WTC11 (cell line): ENCODE measurements at regions not wholly inside any gene's neighbourhood (a gene's known extent, or its start where the extent isn't known, plus 50 kb on each side); places are given as distances from the start of the nearest gene placed in this dataset.

Experiments used
- AFF4 ChIP-seq: sonication (generic); formaldehyde crosslinking; IDR thresholded peaks from 2 replicates; pipeline ENCODE4 v1.8.1; 2023; ENCODE audit warnings: mild to moderate bottlenecking, missing genetic modification reagents, borderline replicate concordance
- CTCF ChIP-seq: fragments of 200-600 bp; IDR thresholded peaks from 2 replicates; pipeline ENCODE4 v1.8.0; 2022; ENCODE audit warnings: antibody characterized with exemption

GRCh38 chr14:87467578-87467977, 525.4 kb downstream of the GALC start:
- TF ChIP-seq AFF4: no peak
- no peak for TF ChIP-seq CTCF
